Karpas-422 (cell line): ENCODE measurements at regions not wholly inside any gene's neighbourhood (a gene's known extent, or its start where the extent isn't known, plus 50 kb on each side); places are given as distances from the start of the nearest gene placed in this dataset.

Source experiments
- DNase-seq: peaks from one replicate; pipeline ENCODE4 v3.0.0-alpha.2; 2015
- H2AFZ ChIP-seq: fragments of 200-600 bp; sonication (generic); 2 replicates; pipeline ENCODE4 v1.6.1; 2014; ENCODE audit warnings: antibody characterized with exemption, low read length, mixed read lengths
- H3K27ac ChIP-seq: fragments of 200-600 bp; sonication (generic); 2 replicates; pipeline ENCODE4 v1.5.1; 2014; ENCODE audit warnings: mild to moderate bottlenecking, low read length, moderate library complexity
- H3K27me3 ChIP-seq: fragments of 200-600 bp; sonication (generic); 2 replicates; pipeline ENCODE4 v1.6.1; 2014; ENCODE audit warnings: low read length, mixed read lengths
- H3K36me3 ChIP-seq: fragments of 200-600 bp; sonication (generic); 2 replicates; pipeline ENCODE4 v1.6.1; 2014; ENCODE audit warnings: low read length, mixed read lengths; ENCODE audit not compliant: insufficient read depth
- H3K4me1 ChIP-seq: fragments of 200-600 bp; sonication (generic); 2 replicates; pipeline ENCODE4 v1.6.1; 2014; ENCODE audit warnings: mild to moderate bottlenecking, low read length, mixed read lengths
- H3K4me2 ChIP-seq: fragments of 200-600 bp; sonication (generic); 2 replicates; pipeline ENCODE4 v1.6.1; 2014; ENCODE audit warnings: low read length, low read depth, mild to moderate bottlenecking; ENCODE audit not compliant: poor library complexity, severe bottlenecking
- H3K4me3 ChIP-seq: fragments of 200-600 bp; sonication (generic); 2 replicates; pipeline ENCODE4 v1.5.1; 2014; ENCODE audit warnings: mild to moderate bottlenecking, antibody characterized with exemption, low read length, mixed read lengths
- H3K79me2 ChIP-seq: fragments of 200-600 bp; sonication (generic); 2 replicates; pipeline ENCODE4 v1.6.1; 2014; ENCODE audit warnings: mild to moderate bottlenecking, low read length, mixed read lengths
- H3K9ac ChIP-seq: fragments of 200-600 bp; sonication (generic); 2 replicates; pipeline ENCODE4 v1.6.0; 2014; ENCODE audit warnings: low read length
- H3K9me2 ChIP-seq: fragments of 200-600 bp; sonication (generic), shearing (Covaris generic); replicated peaks from 2 replicates; pipeline ENCODE4 v1.6.0; 2014; ENCODE audit warnings: mild to moderate bottlenecking, low read length, moderate library complexity; ENCODE audit not compliant: insufficient read depth
- H3K9me3 ChIP-seq: fragments of 300-700, 200-600 bp; sonication (generic); 2 replicates; pipeline ENCODE4 v1.6.1; 2014; ENCODE audit warnings: low read length, mixed read lengths
- H4K20me1 ChIP-seq: fragments of 200-600 bp; sonication (generic); 2 replicates; pipeline ENCODE4 v1.6.1; 2014; ENCODE audit warnings: mild to moderate bottlenecking, antibody characterized with exemption, low read length, low read depth; ENCODE audit not compliant: insufficient read depth

GRCh38 chr13:26838821-26839220, 78.2 kb upstream of the GPR12 start:
- Histone ChIP-seq H3K36me3 (no peaks in the 10 kb centered on the region), H4K20me1 (no peaks in the 10 kb centered on the region), H3K9me3 (no peaks in the 10 kb centered on the region), H3K27ac (no peak overlapping the region), H3K4me1 (no peaks in the 10 kb centered on the region), H3K4me2 (no peak overlapping the region), H3K27me3 (no peaks in the 10 kb centered on the region), H3K9me2 (no peaks in the 10 kb centered on the region), H3K4me3 (no peak overlapping the region), H2AFZ (no peak overlapping the region), H3K79me2 (no peaks in the 10 kb centered on the region), H3K9ac (no peak overlapping the region)
- DNase-seq: no peak

- Histone ChIP-seq H3K36me3 (no peaks in the 10 kb centered on the region), H3K27ac (no peak overlapping the region), H3K4me1 (no peaks in the 10 kb centered on the region), H4K20me1 (no peaks in the 10 kb centered on the region), H3K27me3 (no peaks in the 10 kb centered on the region), H2AFZ (no peak overlapping the region), H3K4me2 (no peak overlapping the region), H3K79me2 (no peaks in the 10 kb centered on the region), H3K9ac (no peak overlapping the region), H3K4me3 (no peak overlapping the region), H3K9me3 (no peaks in the 10 kb centered on the region), H3K9me2 (no peaks in the 10 kb centered on the region)
- DNase-seq: no peak
These were observed 77.4 kb upstream of the GPR12 start for GRCh38 chr13:26837997-26838396.

- H3K4me1 ChIP-seq: no peaks in the 10 kb centered on the region
- H3K27me3 ChIP-seq: no peaks in the 10 kb centered on the region
- no peaks in the 10 kb centered on the region for H3K9me3 ChIP-seq
- H3K9me2 ChIP-seq: no peaks in the 10 kb centered on the region
- no peak overlapping the region for H3K4me2 ChIP-seq
- H3K79me2 ChIP-seq: no peaks in the 10 kb centered on the region
- H4K20me1 ChIP-seq: no peaks in the 10 kb centered on the region
- H2AFZ ChIP-seq: no peak overlapping the region
- no peak overlapping the region for H3K27ac ChIP-seq
- no peak overlapping the region for H3K9ac ChIP-seq
- DNase-seq: no peak
- no peak overlapping the region for H3K4me3 ChIP-seq
- H3K36me3 ChIP-seq: no peaks in the 10 kb centered on the region
These were observed 76.5 kb upstream of the GPR12 start for GRCh38 chr13:26837102-26837501.

GRCh38 chr13:26836626-26837025, 76.0 kb upstream of the GPR12 start:
- no peaks in the 10 kb centered on the region for H4K20me1 ChIP-seq
- no peak overlapping the region for H2AFZ ChIP-seq
- no peaks in the 10 kb centered on the region for H3K79me2 ChIP-seq
- H3K4me2 ChIP-seq: no peak overlapping the region
- H3K27ac ChIP-seq: no peak overlapping the region
- H3K36me3 ChIP-seq: no peaks in the 10 kb centered on the region
- no peaks in the 10 kb centered on the region for H3K9me3 ChIP-seq
- no peaks in the 10 kb centered on the region for H3K4me1 ChIP-seq
- no peak overlapping the region for H3K9ac ChIP-seq
- H3K27me3 ChIP-seq: no peaks in the 10 kb centered on the region
- H3K4me3 ChIP-seq: no peak overlapping the region
- DNase-seq: no peak
- no peaks in the 10 kb centered on the region for H3K9me2 ChIP-seq

- no peak overlapping the region for H3K4me3 ChIP-seq
- no peak for DNase-seq
- H3K9me3 ChIP-seq: no peaks in the 10 kb centered on the region
- H3K27ac ChIP-seq: no peak overlapping the region
- H3K9me2 ChIP-seq: no peaks in the 10 kb centered on the region
- H2AFZ ChIP-seq: no peak overlapping the region
- no peaks in the 10 kb centered on the region for H3K79me2 ChIP-seq
- H3K9ac ChIP-seq: no peak overlapping the region
- no peaks in the 10 kb centered on the region for H3K36me3 ChIP-seq
- no peak overlapping the region for H3K4me2 ChIP-seq
- H4K20me1 ChIP-seq: 0 out of 2 replicates have a peak, but pooled peaks cover 3% of the 10 kb centered on the region
- no peaks in the 10 kb centered on the region for H3K27me3 ChIP-seq
- no peaks in the 10 kb centered on the region for H3K4me1 ChIP-seq
These were observed 74.1 kb upstream of the GPR12 start for GRCh38 chr13:26834646-26835045.

GRCh38 chr13:26831336-26831908, 70.8 kb upstream of the GPR12 start:
- Histone ChIP-seq H3K4me2 (no peak overlapping the region), H2AFZ (no peak overlapping the region), H3K9me3 (no peaks in the 10 kb centered on the region), H3K36me3 (no peaks in the 10 kb centered on the region), H3K27ac (no peak overlapping the region), H3K9ac (no peak overlapping the region), H3K27me3 (no peaks in the 10 kb centered on the region), H3K9me2 (no peaks in the 10 kb centered on the region), H3K4me3 (no peak overlapping the region), H4K20me1 (0 out of 2 replicates have a peak, but pooled peaks cover 3% of the 10 kb centered on the region), H3K4me1 (no peaks in the 10 kb centered on the region), H3K79me2 (no peaks in the 10 kb centered on the region)
- no peak for DNase-seq

GRCh38 chr13:26829716-26830115, 69.1 kb upstream of the GPR12 start:
- H3K9ac ChIP-seq: no peak overlapping the region
- H4K20me1 ChIP-seq: 0 out of 2 replicates have a peak, but pooled peaks cover 3% of the 10 kb centered on the region
- H3K4me2 ChIP-seq: no peak overlapping the region
- no peaks in the 10 kb centered on the region for H3K36me3 ChIP-seq
- H3K4me3 ChIP-seq: no peak overlapping the region
- no peaks in the 10 kb centered on the region for H3K79me2 ChIP-seq
- no peak for DNase-seq
- H3K9me2 ChIP-seq: no peaks in the 10 kb centered on the region
- H3K27me3 ChIP-seq: no peaks in the 10 kb centered on the region
- H2AFZ ChIP-seq: no peak overlapping the region
- no peaks in the 10 kb centered on the region for H3K4me1 ChIP-seq
- no peaks in the 10 kb centered on the region for H3K9me3 ChIP-seq
- H3K27ac ChIP-seq: no peak overlapping the region

- Histone ChIP-seq H4K20me1 (no peaks in the 10 kb centered on the region), H3K4me3 (no peak overlapping the region), H3K27me3 (no peaks in the 10 kb centered on the region), H3K27ac (no peak overlapping the region), H3K4me1 (no peaks in the 10 kb centered on the region), H3K36me3 (no peaks in the 10 kb centered on the region), H3K79me2 (no peaks in the 10 kb centered on the region), H3K4me2 (no peak overlapping the region), H3K9ac (no peak overlapping the region), H2AFZ (no peak overlapping the region), H3K9me2 (no peaks in the 10 kb centered on the region), H3K9me3 (no peaks in the 10 kb centered on the region)
- DNase-seq: no peak
These were observed 64.0 kb upstream of the GPR12 start for GRCh38 chr13:26824581-26824980.

GRCh38 chr13:26822146-26822545, 61.6 kb upstream of the GPR12 start:
- Histone ChIP-seq H4K20me1 (no peaks in the 10 kb centered on the region), H3K79me2 (no peaks in the 10 kb centered on the region), H2AFZ (no peak overlapping the region), H3K4me2 (no peak overlapping the region), H3K9me3 (no peaks in the 10 kb centered on the region), H3K9ac (no peak overlapping the region), H3K27me3 (no peaks in the 10 kb centered on the region), H3K4me3 (no peak overlapping the region), H3K4me1 (no peaks in the 10 kb centered on the region), H3K9me2 (no peaks in the 10 kb centered on the region), H3K36me3 (no peaks in the 10 kb centered on the region), H3K27ac (no peak overlapping the region)
- no peak for DNase-seq
